Esophagus muscularis mucosa (tissue), 2 donors: ENCODE measurements at regions not wholly inside any gene's neighbourhood (a gene's known extent, or its start where the extent isn't known, plus 50 kb on each side); places are given as distances from the start of the nearest gene placed in this dataset.

Experiments
- POLR2A ChIP-seq: fragments of 450-650 bp; IDR thresholded peaks from one replicate; pipeline ENCODE4 v1.6.1; 2017; ENCODE audit warnings: antibody characterized with exemption, moderate library complexity, mild to moderate bottlenecking, low read depth
- POLR2AphosphoS5 ChIP-seq, 2 donors: sonication (generic); formaldehyde crosslinking; IDR thresholded peaks; one replicate each; pipeline ENCODE4 v1.6.1; 2017; ENCODE audit warnings: antibody characterized with exemption in 2 of 2

DNA sequence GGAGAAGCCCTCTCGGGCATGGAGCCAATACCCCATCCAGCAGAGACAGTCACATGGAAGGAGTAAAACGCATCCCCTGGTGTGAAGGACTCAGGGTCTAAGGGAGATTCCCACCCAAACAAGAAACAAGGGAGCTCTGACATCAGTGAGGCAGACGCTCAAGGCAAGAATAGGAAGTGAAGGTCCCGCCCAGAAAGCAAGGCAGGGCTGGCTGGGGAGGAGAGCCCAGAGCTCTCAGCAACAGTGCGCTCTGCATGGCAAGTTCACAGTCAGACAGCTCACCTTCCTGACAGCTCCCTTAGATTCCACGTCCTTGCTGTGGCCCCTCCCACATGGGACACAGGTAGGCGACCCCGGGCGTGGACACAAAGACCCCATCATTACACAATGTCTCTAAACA, 85.6 kb downstream of the TTLL2 start:
- TF ChIP-seq POLR2A (no peak), POLR2AphosphoS5 (IDR thresholded peaks at IDR 0.05) (no peak)
